ENCODE measurements at regions not wholly inside any gene's neighbourhood (a gene's known extent, or its start where the extent isn't known, plus 50 kb on each side); places are given as distances from the start of the nearest gene placed in this dataset.

DNA sequence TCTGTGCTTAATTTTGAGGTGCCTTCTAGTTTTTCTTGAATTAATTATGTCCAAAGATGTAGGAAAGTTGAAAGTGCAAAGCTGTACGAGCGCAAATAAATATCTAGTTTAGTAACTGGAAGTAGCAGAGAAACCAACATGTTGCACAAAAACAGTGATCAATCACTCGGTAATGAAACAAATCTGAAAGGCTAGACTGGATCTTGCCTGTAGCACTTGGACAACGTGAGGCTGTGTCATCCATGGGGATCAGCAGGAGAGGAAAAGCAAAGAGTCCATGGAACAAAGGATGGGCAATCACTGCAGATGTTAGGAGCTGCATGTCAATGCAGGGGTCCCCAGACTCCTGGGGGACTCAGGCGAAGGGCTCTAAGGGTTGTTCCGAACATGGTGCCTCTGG lies 424.2 kb downstream of the IRX1 start:
- TF ChIP-seq EP300 (IDR thresholded peaks at IDR 0.05) (no peak), POLR2A (IDR thresholded peaks at IDR 0.05) (no peak), CTCF (IDR thresholded peaks at IDR 0.05) (no peak), POLR2AphosphoS5 (IDR thresholded peaks at IDR 0.05) (peak; percentile 33)
- WGBS, 2 donors (ENCODE audit: low coverage in 1 of 2), result 62 to 82% methylated on average over 3 to 4 of the region's 6 CpGs
- Histone ChIP-seq H3K4me1 (peaks cover 0 to 7% (median 3%) of the 10 kb centered on the region in 3 donors), H3K36me3 (no peaks in the 10 kb centered on the region), H3K4me3 (no peak overlapping the region), H3K9me3 (no peaks in the 10 kb centered on the region), H3K27me3 (no peaks in the 10 kb centered on the region), H3K27ac (peak overlapping the region in 3 of 4 donors; percentile 53 to 69 (median 57))
- ATAC-seq, result peak; percentile 62

GRCh38 chr5:4020400-4020799 lies 424.8 kb downstream of the IRX1 start:
- Histone ChIP-seq H3K9me3 (no peaks in the 10 kb centered on the region), H3K4me1 (peaks cover 0 to 7% (median 3%) of the 10 kb centered on the region in 3 donors), H3K27ac (peak overlapping the region in 3 of 4 donors; percentile 53 to 69 (median 57)), H3K4me3 (no peak overlapping the region), H3K27me3 (no peaks in the 10 kb centered on the region), H3K36me3 (no peaks in the 10 kb centered on the region)
- WGBS, 2 donors (ENCODE audit: low coverage in 1 of 2), result 17 to 20% methylated on average over 1 to 3 of the region's 3 CpGs
- ATAC-seq, result no peak
- no peak for TF ChIP-seq EP300 (IDR thresholded peaks at IDR 0.05)
- TF ChIP-seq CTCF (IDR thresholded peaks at IDR 0.05), result no peak
- no peak for TF ChIP-seq POLR2AphosphoS5 (IDR thresholded peaks at IDR 0.05)
- TF ChIP-seq POLR2A (IDR thresholded peaks at IDR 0.05), result no peak

DNA sequence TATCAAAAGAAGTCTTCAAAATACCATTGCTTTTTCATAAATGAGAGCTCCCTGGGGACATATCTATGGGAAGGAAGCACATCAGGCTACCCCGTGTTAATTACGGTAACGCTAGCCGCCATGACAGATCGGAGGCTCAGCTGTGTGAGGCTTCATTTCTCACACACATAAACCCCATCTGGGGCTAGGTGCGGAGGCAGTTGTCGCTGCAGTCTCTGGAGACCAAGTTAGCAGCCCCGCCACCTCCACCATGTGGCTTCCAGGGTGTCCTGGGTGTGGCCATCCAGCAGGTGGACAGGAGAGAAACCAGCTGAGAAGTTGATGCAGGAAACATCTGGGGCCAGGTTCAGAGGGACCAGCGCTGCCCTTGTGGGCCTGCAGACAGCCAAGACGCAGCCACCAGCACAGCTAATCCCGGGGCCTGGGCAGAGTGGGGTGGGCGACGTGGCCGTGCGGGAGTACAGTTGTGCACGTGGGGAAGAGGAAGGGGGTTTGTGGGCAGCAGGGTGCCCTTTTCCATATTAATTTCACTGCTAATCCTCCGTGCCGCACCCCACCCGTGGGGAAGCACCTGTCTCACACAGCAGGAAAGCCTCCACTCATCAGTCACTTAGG lies 426.5 kb downstream of the IRX1 start:
- no peak for ATAC-seq
- Histone ChIP-seq H3K27me3 (no peaks in the 10 kb centered on the region), H3K36me3 (no peaks in the 10 kb centered on the region), H3K4me3 (no peak overlapping the region), H3K4me1 (peaks cover 0 to 7% (median 3%) of the 10 kb centered on the region in 3 donors), H3K27ac (no peak overlapping the region), H3K9me3 (no peaks in the 10 kb centered on the region)
- WGBS, 2 donors (ENCODE audit: low coverage in 1 of 2), result 82 to 83% methylated on average over 6 of the region's 19 CpGs
- TF ChIP-seq CTCF (IDR thresholded peaks at IDR 0.05) (no peak), POLR2AphosphoS5 (IDR thresholded peaks at IDR 0.05) (no peak), POLR2A (IDR thresholded peaks at IDR 0.05) (no peak), EP300 (IDR thresholded peaks at IDR 0.05) (no peak)

DNA sequence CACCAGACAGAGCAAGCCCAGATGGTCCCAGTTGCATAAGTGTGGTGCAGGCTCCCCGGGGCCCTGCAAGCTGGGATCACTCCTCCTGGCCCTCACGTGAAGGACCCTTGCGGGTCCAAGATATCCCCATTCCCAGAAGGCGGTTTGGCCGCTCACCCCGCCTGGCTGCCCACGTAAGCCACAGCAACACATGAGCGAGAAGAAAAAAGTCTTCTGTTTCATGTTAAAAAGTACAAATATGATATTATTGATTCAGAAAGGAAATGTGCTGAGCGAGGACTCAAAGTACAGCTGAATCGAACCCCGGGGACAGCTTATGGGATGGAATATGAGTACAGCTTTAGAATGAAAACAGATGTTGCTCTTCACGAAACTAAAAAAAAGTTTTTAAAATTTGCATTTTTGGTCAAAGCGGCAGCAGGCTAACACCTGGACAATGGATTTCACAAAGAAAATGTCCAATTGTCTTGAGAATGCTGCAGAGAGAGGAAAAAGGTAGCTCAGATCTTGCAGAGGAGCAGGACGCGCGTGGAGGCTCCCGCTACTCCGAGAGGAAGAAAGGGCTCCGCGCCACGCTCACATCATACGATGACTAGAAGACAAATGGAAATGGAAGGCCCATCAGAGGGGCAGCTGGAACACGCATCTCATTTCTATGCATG lies 427.6 kb downstream of the IRX1 start:
- H3K27ac ChIP-seq, result no peak overlapping the region
- no peak overlapping the region for H3K4me3 ChIP-seq
- no peaks in the 10 kb centered on the region for H3K27me3 ChIP-seq
- no peak for ATAC-seq
- H3K4me1 ChIP-seq, result peaks cover 0 to 7% (median 3%) of the 10 kb centered on the region in 3 donors
- WGBS, 2 donors (ENCODE audit: low coverage in 1 of 2), result 46 to 73% methylated on average over 8 to 21 of the region's 23 CpGs
- TF ChIP-seq POLR2A (IDR thresholded peaks at IDR 0.05), result no peak
- TF ChIP-seq CTCF (IDR thresholded peaks at IDR 0.05), result no peak
- no peak for TF ChIP-seq EP300 (IDR thresholded peaks at IDR 0.05)
- no peak for TF ChIP-seq POLR2AphosphoS5 (IDR thresholded peaks at IDR 0.05)
- no peaks in the 10 kb centered on the region for H3K36me3 ChIP-seq
- H3K9me3 ChIP-seq, result no peaks in the 10 kb centered on the region
